GM12872 (cell line): ENCODE measurements at regions not wholly inside any gene's neighbourhood (a gene's known extent, or its start where the extent isn't known, plus 50 kb on each side); places are given as distances from the start of the nearest gene placed in this dataset.

Experiments used
- CTCF ChIP-seq: IDR thresholded peaks from 3 replicates; pipeline ENCODE4 v1.5.1; 2011; ENCODE audit warnings: low read depth, mild to moderate bottlenecking, low read length, moderate library complexity; ENCODE audit not compliant: insufficient read depth

GRCh38 chr3:18237251-18238005 lies 187.7 kb downstream of the SATB1 start:
- TF ChIP-seq CTCF = no peak

- TF ChIP-seq CTCF = no peak
Measured at GRCh38 chr3:18236726-18237125, 188.4 kb downstream of the SATB1 start.

- no peak for TF ChIP-seq CTCF
Measured at GRCh38 chr3:18234717-18235335, 190.3 kb downstream of the SATB1 start.

GRCh38 chr3:18233987-18234716 lies 191.0 kb downstream of the SATB1 start:
- TF ChIP-seq CTCF = no peak

- no peak for TF ChIP-seq CTCF
Measured at GRCh38 chr3:18232317-18232716, 192.8 kb downstream of the SATB1 start.

GRCh38 chr3:18228060-18228459 lies 197.1 kb downstream of the SATB1 start:
- TF ChIP-seq CTCF = no peak

- no peak for TF ChIP-seq CTCF
Measured at GRCh38 chr3:18225709-18226108, 199.4 kb downstream of the SATB1 start.
